ENCODE measurements at regions not wholly inside any gene's neighbourhood (a gene's known extent, or its start where the extent isn't known, plus 50 kb on each side); places are given as distances from the start of the nearest gene placed in this dataset.

DNA sequence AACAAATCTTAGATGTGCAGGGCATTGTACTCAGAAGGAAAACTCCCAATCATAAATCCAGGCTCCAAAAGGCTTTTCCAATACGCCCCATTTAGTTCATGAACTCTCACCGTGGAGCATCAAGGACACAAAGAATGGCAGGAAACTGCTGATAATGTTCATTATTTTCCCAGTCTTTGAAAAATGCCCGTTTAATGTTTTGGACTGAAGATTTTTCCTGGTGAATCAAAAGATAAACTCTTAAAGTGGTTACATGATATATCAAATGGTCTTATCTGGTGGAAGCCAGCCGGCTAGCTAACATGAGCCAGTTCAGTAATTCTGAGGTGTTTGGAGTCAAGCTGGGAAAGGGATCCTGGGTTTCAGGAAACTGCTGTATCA lies 62.1 kb upstream of the AP1S2 start:
- no peak overlapping the region for H3K27ac ChIP-seq (ENCODE audit: low read depth, low read length)
- H3K27ac Mint-ChIP-seq = no peak overlapping the region
- peaks cover 0 to 2% (median 0%) of the 10 kb centered on the region in 4 donors for H3K4me1 Mint-ChIP-seq

DNA sequence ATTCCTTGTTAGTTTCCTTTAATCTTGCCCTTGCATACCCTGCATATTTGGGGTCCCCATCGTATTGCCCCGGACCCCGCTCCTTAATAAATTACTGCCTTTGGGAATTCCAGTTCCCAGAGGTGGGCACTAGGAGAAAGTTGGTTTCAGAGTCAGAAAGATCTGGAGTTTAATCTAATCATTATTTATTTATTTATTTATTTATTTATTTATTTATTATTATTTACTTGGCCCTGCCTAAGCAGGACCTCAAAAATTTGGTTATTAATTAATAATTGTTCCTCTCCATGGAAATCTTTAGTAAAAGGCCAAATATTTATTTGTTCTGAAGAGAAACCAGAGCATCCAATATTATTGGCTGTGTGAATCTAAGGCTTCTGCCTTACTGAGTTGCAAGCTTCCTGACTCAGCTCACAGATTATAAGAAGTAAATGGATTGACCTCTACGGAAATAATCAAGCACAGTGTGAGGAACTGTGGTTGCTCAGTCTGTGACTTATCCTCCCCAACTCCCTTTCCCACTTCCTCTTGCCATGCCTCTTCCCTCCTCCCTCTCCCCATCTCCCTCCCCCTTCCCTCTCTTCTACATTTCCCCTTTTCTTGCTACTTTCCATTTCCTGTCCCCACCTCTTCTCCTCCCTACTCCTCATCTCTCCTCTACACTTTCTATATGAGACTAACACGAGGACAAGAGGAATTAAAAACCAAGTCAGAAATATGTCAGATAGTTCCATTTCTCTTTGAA lies 61.5 kb upstream of the AP1S2 start:
- Histone ChIP-seq H3K4me1 (ENCODE audit: insufficient read depth, low read length) (no peaks in the 10 kb centered on the region), H3K27me3 (ENCODE audit: insufficient read depth, low read length) (no peaks in the 10 kb centered on the region), H3K9me3 (ENCODE audit: control insufficient read depth in 1 of 2, low read length in 2 of 2) (no peaks in the 10 kb centered on the region), H3K27ac (ENCODE audit: low read depth, low read length) (no peak overlapping the region), H3K4me3 (ENCODE audit: low read length in 2 of 2) (no peak overlapping the region), H3K36me3 (ENCODE audit: insufficient read depth, low read length) (no peaks in the 10 kb centered on the region)
- CTCF ChIA-PET (ENCODE audit: partially characterized antibody) = no interaction called here
- Mint-ChIP-seq H3K36me3 (no peaks in the 10 kb centered on the region), H3K9me3 (no peaks in the 10 kb centered on the region), H3K27me3 (peaks cover 1 to 2% of the 10 kb centered on the region in 2 donors), H3K27ac (no peak overlapping the region), H3K4me1 (peaks cover 0 to 2% (median 0%) of the 10 kb centered on the region in 4 donors), H3K4me3 (no peak overlapping the region)
- POLR2A ChIA-PET (ENCODE audit: partially characterized antibody) = no interaction called here
- no peak for DNase-seq
- intact Hi-C loops (cut with micrococcal nuclease) = no loop called here

More for the DNA sequence above, 62.1 kb upstream of the AP1S2 start:
- Mint-ChIP-seq H3K36me3 (no peaks in the 10 kb centered on the region), H3K9me3 (no peaks in the 10 kb centered on the region), H3K27me3 (peaks cover 1 to 2% of the 10 kb centered on the region in 2 donors), H3K4me3 (no peak overlapping the region)
- POLR2A ChIA-PET (ENCODE audit: partially characterized antibody) = no interaction called here
- no peaks in the 10 kb centered on the region for H3K27me3 ChIP-seq (ENCODE audit: insufficient read depth, low read length)
- H3K4me1 ChIP-seq (ENCODE audit: insufficient read depth, low read length) = no peaks in the 10 kb centered on the region
- H3K36me3 ChIP-seq (ENCODE audit: insufficient read depth, low read length) = no peaks in the 10 kb centered on the region
- CTCF ChIA-PET (ENCODE audit: partially characterized antibody) = no interaction called here
- no peak overlapping the region for H3K4me3 ChIP-seq (ENCODE audit: low read length in 2 of 2)
- no peaks in the 10 kb centered on the region for H3K9me3 ChIP-seq (ENCODE audit: control insufficient read depth in 1 of 2, low read length in 2 of 2)
- no peak for DNase-seq
- intact Hi-C loops (cut with micrococcal nuclease) = no loop called here

DNA sequence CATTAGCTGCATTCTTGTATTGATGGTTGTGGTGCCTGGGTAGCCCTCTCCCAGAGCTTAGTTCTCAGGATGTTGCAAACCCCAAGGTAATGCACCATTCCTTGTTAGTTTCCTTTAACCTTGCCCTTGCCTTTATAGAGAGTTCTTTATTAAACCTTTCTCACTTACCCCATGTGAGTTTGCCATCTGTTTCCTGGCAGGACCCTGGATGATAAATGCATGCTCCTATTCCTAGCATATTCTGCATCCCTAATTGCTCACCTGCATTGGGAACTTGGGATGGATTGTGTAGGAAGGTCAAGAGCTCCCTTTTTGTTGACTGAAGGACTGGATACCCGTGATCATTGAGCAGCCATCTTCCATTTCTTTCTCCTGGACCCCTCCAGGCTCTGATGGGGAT lies 59.9 kb upstream of the AP1S2 start:
- H3K27me3 Mint-ChIP-seq = peaks cover 1 to 2% of the 10 kb centered on the region in 2 donors
- no peak overlapping the region for H3K4me3 Mint-ChIP-seq
- Histone ChIP-seq H3K27me3 (ENCODE audit: insufficient read depth, low read length) (no peaks in the 10 kb centered on the region), H3K36me3 (ENCODE audit: insufficient read depth, low read length) (no peaks in the 10 kb centered on the region), H3K27ac (ENCODE audit: low read depth, low read length) (no peak overlapping the region), H3K4me1 (ENCODE audit: insufficient read depth, low read length) (no peaks in the 10 kb centered on the region), H3K9me3 (ENCODE audit: control insufficient read depth in 1 of 2, low read length in 2 of 2) (no peaks in the 10 kb centered on the region), H3K4me3 (ENCODE audit: low read length in 2 of 2) (no peak overlapping the region)
- H3K27ac Mint-ChIP-seq = no peak overlapping the region
- POLR2A ChIA-PET (ENCODE audit: partially characterized antibody) = no interaction called here
- DNase-seq = no peak
- CTCF ChIA-PET (ENCODE audit: partially characterized antibody) = no interaction called here
- peaks cover 0 to 2% (median 0%) of the 10 kb centered on the region in 4 donors for H3K4me1 Mint-ChIP-seq
- H3K36me3 Mint-ChIP-seq = no peaks in the 10 kb centered on the region
- H3K9me3 Mint-ChIP-seq = no peaks in the 10 kb centered on the region
- intact Hi-C loops (cut with micrococcal nuclease) = no loop called here

DNA sequence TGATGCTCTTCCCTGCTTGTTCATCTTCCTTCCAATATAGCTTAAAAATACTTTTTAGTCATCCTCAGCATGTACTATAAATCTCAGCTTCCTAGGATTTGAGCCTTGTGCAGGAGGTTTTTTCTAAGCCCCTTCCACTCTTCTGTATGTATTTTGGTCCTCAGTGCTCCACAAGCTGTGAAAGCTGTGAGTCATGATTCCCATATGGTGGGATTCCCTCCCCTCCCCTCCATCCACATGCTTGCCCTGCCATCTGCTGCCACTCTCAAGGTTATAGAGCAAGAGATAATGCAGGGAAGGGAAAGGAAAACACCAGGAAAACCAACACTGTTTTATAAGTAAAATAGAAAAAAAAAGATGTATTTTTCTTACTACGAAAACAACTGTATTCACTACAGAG lies 58.5 kb upstream of the AP1S2 start:
- Mint-ChIP-seq H3K4me1 (peaks cover 0 to 2% (median 0%) of the 10 kb centered on the region in 4 donors), H3K27me3 (peaks cover 1 to 2% of the 10 kb centered on the region in 2 donors), H3K4me3 (no peak overlapping the region), H3K27ac (no peak overlapping the region), H3K9me3 (no peaks in the 10 kb centered on the region), H3K36me3 (no peaks in the 10 kb centered on the region)
- DNase-seq = no peak
- no peaks in the 10 kb centered on the region for H3K4me1 ChIP-seq (ENCODE audit: insufficient read depth, low read length)
- no peaks in the 10 kb centered on the region for H3K36me3 ChIP-seq (ENCODE audit: insufficient read depth, low read length)
- intact Hi-C loops (cut with micrococcal nuclease) = no loop called here
- H3K9me3 ChIP-seq (ENCODE audit: control insufficient read depth in 1 of 2, low read length in 2 of 2) = no peaks in the 10 kb centered on the region
- no peak overlapping the region for H3K4me3 ChIP-seq (ENCODE audit: low read length in 2 of 2)
- H3K27ac ChIP-seq (ENCODE audit: low read depth, low read length) = no peak overlapping the region
- H3K27me3 ChIP-seq (ENCODE audit: insufficient read depth, low read length) = no peaks in the 10 kb centered on the region
- CTCF ChIA-PET (ENCODE audit: partially characterized antibody) = no interaction called here
- POLR2A ChIA-PET (ENCODE audit: partially characterized antibody) = no interaction called here

DNA sequence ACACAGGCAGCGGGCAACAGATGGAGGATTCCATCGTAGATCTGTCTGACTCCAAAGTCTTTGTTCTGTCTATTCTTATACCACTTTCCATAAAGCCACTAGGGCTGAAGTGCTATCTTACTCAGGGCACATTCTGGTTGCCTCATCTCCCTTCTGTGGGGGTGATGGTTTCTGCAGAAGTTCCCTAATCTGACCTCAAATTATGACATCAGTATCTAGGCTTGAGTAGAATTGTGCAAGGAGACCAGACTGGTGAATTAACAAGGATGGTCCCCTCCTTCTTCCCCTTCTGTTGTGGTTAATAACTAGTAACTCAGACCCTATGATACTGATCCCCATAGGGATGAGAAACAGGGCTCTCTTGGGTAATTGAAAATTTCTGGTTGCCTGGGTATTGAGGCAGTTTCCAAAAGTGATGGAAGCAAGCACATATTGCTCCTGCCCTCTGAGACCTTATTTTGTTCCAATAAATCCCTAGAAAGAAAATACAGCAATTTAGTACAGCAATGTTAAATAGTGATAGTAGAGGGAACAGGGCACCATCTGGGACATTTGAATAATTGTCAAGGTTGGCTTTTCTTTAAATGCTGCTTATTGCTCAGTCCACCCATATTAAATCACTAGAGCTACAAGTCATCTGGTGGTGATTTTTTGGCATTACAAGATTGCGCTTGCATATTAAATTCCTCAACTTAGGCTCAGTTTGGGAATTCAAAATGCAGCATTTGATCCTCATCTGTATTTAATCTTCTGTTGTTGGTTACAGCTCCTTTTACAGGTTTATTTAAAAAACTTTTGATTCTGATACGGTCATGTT lies 57.3 kb upstream of the AP1S2 start:
- intact Hi-C loops (cut with micrococcal nuclease) = no loop called here
- Mint-ChIP-seq H3K4me1 (peaks cover 0 to 2% (median 0%) of the 10 kb centered on the region in 4 donors), H3K9me3 (no peaks in the 10 kb centered on the region), H3K4me3 (no peak overlapping the region), H3K36me3 (no peaks in the 10 kb centered on the region), H3K27ac (no peak overlapping the region), H3K27me3 (peaks cover 1 to 2% of the 10 kb centered on the region in 2 donors)
- H3K4me1 ChIP-seq (ENCODE audit: insufficient read depth, low read length) = no peaks in the 10 kb centered on the region
- POLR2A ChIA-PET (ENCODE audit: partially characterized antibody) = no interaction called here
- H3K9me3 ChIP-seq (ENCODE audit: control insufficient read depth in 1 of 2, low read length in 2 of 2) = no peaks in the 10 kb centered on the region
- H3K4me3 ChIP-seq (ENCODE audit: low read length in 2 of 2) = no peak overlapping the region
- H3K27me3 ChIP-seq (ENCODE audit: insufficient read depth, low read length) = no peaks in the 10 kb centered on the region
- no peak for DNase-seq
- no peaks in the 10 kb centered on the region for H3K36me3 ChIP-seq (ENCODE audit: insufficient read depth, low read length)
- H3K27ac ChIP-seq (ENCODE audit: low read depth, low read length) = no peak overlapping the region
- CTCF ChIA-PET (ENCODE audit: partially characterized antibody) = no interaction called here

DNA sequence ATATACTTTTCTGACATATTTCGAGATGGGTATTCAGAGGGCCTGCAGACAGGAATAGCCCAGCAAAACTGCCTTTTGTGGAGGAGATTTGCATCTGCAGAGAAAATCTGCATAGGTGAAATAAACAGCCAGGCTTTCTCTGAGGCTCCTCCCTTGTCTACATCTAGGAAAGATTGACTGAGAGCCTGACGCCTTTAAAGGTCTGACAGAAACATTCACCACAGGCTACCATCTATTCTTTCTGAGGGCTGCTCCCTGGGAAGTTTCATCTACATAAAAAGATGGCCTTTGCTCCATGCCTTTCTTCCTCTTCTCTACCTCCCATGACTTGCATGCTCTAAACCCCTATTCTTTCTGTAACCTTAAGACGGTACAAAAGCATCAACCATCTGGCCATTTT lies 55.0 kb upstream of the AP1S2 start:
- intact Hi-C loops (cut with micrococcal nuclease) = no loop called here
- Histone ChIP-seq H3K36me3 (ENCODE audit: insufficient read depth, low read length) (no peaks in the 10 kb centered on the region), H3K4me3 (ENCODE audit: low read length in 2 of 2) (no peak overlapping the region), H3K27me3 (ENCODE audit: insufficient read depth, low read length) (no peaks in the 10 kb centered on the region), H3K4me1 (ENCODE audit: insufficient read depth, low read length) (no peaks in the 10 kb centered on the region), H3K9me3 (ENCODE audit: control insufficient read depth in 1 of 2, low read length in 2 of 2) (no peaks in the 10 kb centered on the region), H3K27ac (ENCODE audit: low read depth, low read length) (no peak overlapping the region)
- Mint-ChIP-seq H3K27me3 (peaks cover 0 to 2% of the 10 kb centered on the region in 2 donors), H3K9me3 (no peaks in the 10 kb centered on the region), H3K27ac (no peak overlapping the region), H3K36me3 (no peaks in the 10 kb centered on the region), H3K4me1 (no peaks in the 10 kb centered on the region), H3K4me3 (no peak overlapping the region)
- CTCF ChIA-PET (ENCODE audit: partially characterized antibody) = no interaction called here
- no peak for DNase-seq
- POLR2A ChIA-PET (ENCODE audit: partially characterized antibody) = no interaction called here

DNA sequence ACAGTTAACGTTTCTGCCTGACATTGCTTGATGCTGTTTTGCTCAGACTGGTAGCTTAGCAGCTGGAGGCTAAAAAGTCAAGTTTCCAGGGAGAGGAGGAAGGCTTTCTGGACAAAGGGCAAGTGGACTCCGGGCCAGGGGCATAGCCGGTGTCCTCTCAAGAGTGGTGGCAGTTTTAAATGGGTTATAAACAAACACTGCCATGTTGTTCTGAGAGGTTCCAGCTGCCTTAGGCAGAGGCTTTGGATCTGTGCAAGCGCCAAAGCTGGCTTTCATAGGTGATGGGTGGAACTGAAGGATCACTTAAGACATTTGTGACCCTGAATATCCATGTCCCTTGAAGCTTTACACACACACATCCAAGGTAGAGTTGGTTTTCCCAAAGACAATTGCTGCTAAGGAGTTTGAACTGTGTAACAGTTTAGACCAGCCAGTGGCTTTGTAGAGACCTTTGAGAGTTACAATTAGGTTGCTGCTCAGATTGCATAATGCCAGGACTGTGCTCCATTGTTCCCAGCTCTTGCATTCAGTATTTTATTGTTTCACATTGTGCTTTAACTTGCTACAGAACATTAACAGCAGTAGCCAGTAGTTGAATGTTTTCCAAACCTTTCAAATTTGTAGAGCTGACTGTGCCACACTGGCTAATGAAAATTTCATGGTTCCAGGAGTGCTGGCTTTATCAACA lies 54.1 kb upstream of the AP1S2 start:
- CTCF ChIA-PET (ENCODE audit: partially characterized antibody) = no interaction called here
- Histone ChIP-seq H3K36me3 (ENCODE audit: insufficient read depth, low read length) (no peaks in the 10 kb centered on the region), H3K4me3 (ENCODE audit: low read length in 2 of 2) (no peak overlapping the region), H3K4me1 (ENCODE audit: insufficient read depth, low read length) (no peaks in the 10 kb centered on the region), H3K27ac (ENCODE audit: low read depth, low read length) (no peak overlapping the region), H3K27me3 (ENCODE audit: insufficient read depth, low read length) (no peaks in the 10 kb centered on the region), H3K9me3 (ENCODE audit: control insufficient read depth in 1 of 2, low read length in 2 of 2) (no peaks in the 10 kb centered on the region)
- Mint-ChIP-seq H3K4me1 (no peaks in the 10 kb centered on the region), H3K27me3 (no peaks in the 10 kb centered on the region), H3K4me3 (no peak overlapping the region), H3K9me3 (no peaks in the 10 kb centered on the region), H3K27ac (no peak overlapping the region), H3K36me3 (no peaks in the 10 kb centered on the region)
- DNase-seq = no peak
- intact Hi-C loops (cut with micrococcal nuclease) = no loop called here
- POLR2A ChIA-PET (ENCODE audit: partially characterized antibody) = no interaction called here

All from CD4-positive, alpha-beta memory T cell (primary cell).